K562 (cell line): ENCODE measurements at regions not wholly inside any gene's neighbourhood (a gene's known extent, or its start where the extent isn't known, plus 50 kb on each side); places are given as distances from the start of the nearest gene placed in this dataset.

Experiments used
- BRCA1 ChIP-seq, 2 experiments: fragments of 450-650 bp in 1 of 2; sonication (generic) in 1 of 2; formaldehyde crosslinking in 1 of 2; IDR thresholded peaks; 2 replicates each; pipeline versions ENCODE4 v1.5.0 to v1.6.1; 2017 to 2020; ENCODE audit warnings: mild to moderate bottlenecking in 1 of 2, missing genetic modification reagents in 1 of 2
- CHD2 ChIP-seq: IDR thresholded peaks from 2 replicates; pipeline ENCODE4 v1.6.1; 2011; ENCODE audit warnings: low read depth, low read length
- SFPQ ChIP-seq: fragments of 200-400 bp; formaldehyde crosslinking; IDR thresholded peaks from 2 replicates; pipeline ENCODE4 v1.6.1; 2017; ENCODE audit warnings: mild to moderate bottlenecking, low read depth, low read length, moderate library complexity
- ZFP1 ChIP-seq: fragments of 450-650 bp; formaldehyde crosslinking; IDR thresholded peaks from 2 replicates; pipeline ENCODE4 v1.4.0; 2020; ENCODE audit warnings: mild to moderate bottlenecking, mixed read lengths
- ZZZ3 ChIP-seq: fragments of 450-650 bp; IDR thresholded peaks from 2 replicates; pipeline ENCODE4 v1.6.1; 2016; ENCODE audit warnings: antibody characterized with exemption, mild to moderate bottlenecking, moderate library complexity

GRCh38 chr4:177239477-177239876, 70.2 kb upstream of the NEIL3 start:
- no peak for TF ChIP-seq BRCA1 (IDR thresholded peaks at IDR 0.05)
- no peak for TF ChIP-seq BRCA1 (CRISPR knock-in tag; IDR thresholded peaks at IDR 0.05)
- TF ChIP-seq SFPQ, result no peak
- no peak for TF ChIP-seq ZFP1 (CRISPR knock-in tag)
- TF ChIP-seq ZZZ3, result no peak
- no peak for TF ChIP-seq CHD2
